ENCODE measurements at regions not wholly inside any gene's neighbourhood (a gene's known extent, or its start where the extent isn't known, plus 50 kb on each side); places are given as distances from the start of the nearest gene placed in this dataset.

- no peak for TF ChIP-seq EZH2 (IDR thresholded peaks at IDR 0.05; ENCODE audit: low read length)
- no peak for TF ChIP-seq CTCF (optimal IDR thresholded peaks at IDR 0.05 in 1 of 3, IDR thresholded peaks at IDR 0.05 in 1 of 3, conservative IDR thresholded peaks at IDR 0.05 in 1 of 3; ENCODE audit: extremely low read depth in 1 of 3, insufficient read depth in 2 of 3, low read length in 3 of 3)
These were observed 77.1 kb upstream of the BCAT1 start for GRCh38 chr12:25025951-25026490.

Data from keratinocyte (primary cell).